Prostate gland (tissue), 2 donors: ENCODE measurements at regions not wholly inside any gene's neighbourhood (a gene's known extent, or its start where the extent isn't known, plus 50 kb on each side); places are given as distances from the start of the nearest gene placed in this dataset.
"Not testable (repeated sequence)": the region's sequence is repeated elsewhere in the genome, so short reads cannot be mapped to it uniquely, and the experiment has no call there.

Experiments
- DNase-seq: peaks from one replicate; pipeline ENCODE4 v3.0.0-alpha.2; 2019; ENCODE audit warnings: low spot score
- H3K27ac ChIP-seq, 2 donors: fragments of 200-600 bp; sonication (generic); 2 replicates each; pipeline ENCODE4 v1.5.1; 2017 to 2019
- H3K27me3 ChIP-seq: fragments of 200-600 bp; sonication (generic); replicated peaks from 2 replicates; pipeline ENCODE4 v1.5.1; 2019; ENCODE audit not compliant: insufficient read depth
- H3K36me3 ChIP-seq, 2 donors: fragments of 200-600 bp; sonication (generic); 1 replicate in 1 of 2; 2 replicates in 1 of 2; pipeline versions ENCODE4 v1.5.1 to v1.8.1; 2017 to 2019
- H3K4me1 ChIP-seq: fragments of 200-600 bp; sonication (generic); replicated peaks from 2 replicates; pipeline ENCODE4 v1.5.1; 2019
- H3K4me3 ChIP-seq, 2 donors: fragments of 200-600 bp; sonication (generic); 2 replicates each; pipeline ENCODE4 v1.5.1; 2017 to 2019
- H3K9me3 ChIP-seq: fragments of 200-600 bp; sonication (generic); 2 replicates; pipeline ENCODE4 v1.5.1; 2017
- POLR2A ChIP-seq: fragments of 450-650 bp; IDR thresholded peaks from one replicate; pipeline ENCODE4 v1.6.1; 2016; ENCODE audit warnings: antibody characterized with exemption, mild to moderate bottlenecking
- POLR2AphosphoS5 ChIP-seq: sonication (generic); formaldehyde crosslinking; IDR thresholded peaks from one replicate; pipeline ENCODE4 v1.6.1; 2017; ENCODE audit warnings: antibody characterized with exemption
- WGBS: methylation state at CpG from one replicate; pipeline ENCODE4 v1.1.5; 2018; 5-methylcytosine and 5-hydroxymethylcytosine counted together
- intact Hi-C: fragments of 100-400 bp; cut with DNase I; formaldehyde crosslinking; loops from one replicate; pipeline ENCODE4 v1.14.2; 2022
- TF ChIP-seq, protein P1 (sequence below), 4 experiments: fragments of 200-600 bp in 2 of 4; fragments of 450-650 bp in 2 of 4; sonication (generic) in 2 of 4; IDR thresholded peaks; 1 replicate in 3 of 4; 2 replicates in 1 of 4; pipeline ENCODE4 v1.5.1; 2016 to 2019; ENCODE audit warnings: antibody characterized with exemption in 4 of 4, mild to moderate bottlenecking in 2 of 4, moderate library complexity in 2 of 4

DNA sequence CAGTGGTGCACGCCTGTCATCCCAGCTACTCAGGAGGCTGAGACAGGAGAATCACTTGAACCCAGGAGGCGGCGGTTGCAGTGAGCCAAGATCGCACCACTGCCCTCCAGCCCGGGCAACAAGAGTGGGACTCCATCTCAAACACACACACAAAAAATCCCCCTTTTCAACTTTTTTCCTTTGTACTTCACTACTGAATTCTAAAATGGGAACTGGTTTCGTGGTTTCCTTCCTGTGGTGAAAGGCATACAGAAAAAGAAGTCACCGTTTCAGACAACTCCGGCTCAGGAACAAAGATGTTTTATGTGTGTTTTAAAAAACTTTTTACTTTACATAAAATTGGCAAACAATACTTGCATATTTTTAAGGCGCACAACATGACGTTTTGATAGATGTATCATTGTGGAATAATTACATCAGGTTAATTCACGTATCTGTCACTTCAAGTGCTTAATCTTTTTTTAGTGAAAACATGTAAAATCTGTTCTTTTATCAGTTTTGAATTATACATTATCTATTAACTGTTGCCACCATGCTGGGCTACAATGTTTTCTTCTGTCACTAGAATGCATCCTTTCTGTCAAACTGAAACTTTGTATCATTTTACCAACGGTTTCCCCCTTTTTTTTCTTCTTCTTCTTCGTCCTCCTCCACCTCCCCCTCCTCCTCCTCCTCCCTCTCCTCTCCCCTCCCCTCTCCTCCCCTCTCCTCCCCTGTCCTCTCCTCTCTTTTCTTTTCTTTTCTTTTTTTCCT is 186.0 kb downstream of the CRLF2 start:
- H3K4me3 ChIP-seq = no peak overlapping the region
- WGBS = 49% methylated on average over 13 of the region's 13 CpGs
- intact Hi-C loops = no loop called here
- TF ChIP-seq POLR2A (no peak), POLR2AphosphoS5 (no peak)
- TF ChIP-seq, protein P1, sequence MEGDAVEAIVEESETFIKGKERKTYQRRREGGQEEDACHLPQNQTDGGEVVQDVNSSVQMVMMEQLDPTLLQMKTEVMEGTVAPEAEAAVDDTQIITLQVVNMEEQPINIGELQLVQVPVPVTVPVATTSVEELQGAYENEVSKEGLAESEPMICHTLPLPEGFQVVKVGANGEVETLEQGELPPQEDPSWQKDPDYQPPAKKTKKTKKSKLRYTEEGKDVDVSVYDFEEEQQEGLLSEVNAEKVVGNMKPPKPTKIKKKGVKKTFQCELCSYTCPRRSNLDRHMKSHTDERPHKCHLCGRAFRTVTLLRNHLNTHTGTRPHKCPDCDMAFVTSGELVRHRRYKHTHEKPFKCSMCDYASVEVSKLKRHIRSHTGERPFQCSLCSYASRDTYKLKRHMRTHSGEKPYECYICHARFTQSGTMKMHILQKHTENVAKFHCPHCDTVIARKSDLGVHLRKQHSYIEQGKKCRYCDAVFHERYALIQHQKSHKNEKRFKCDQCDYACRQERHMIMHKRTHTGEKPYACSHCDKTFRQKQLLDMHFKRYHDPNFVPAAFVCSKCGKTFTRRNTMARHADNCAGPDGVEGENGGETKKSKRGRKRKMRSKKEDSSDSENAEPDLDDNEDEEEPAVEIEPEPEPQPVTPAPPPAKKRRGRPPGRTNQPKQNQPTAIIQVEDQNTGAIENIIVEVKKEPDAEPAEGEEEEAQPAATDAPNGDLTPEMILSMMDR (IDR thresholded peaks at IDR 0.05) = no peak
- no peaks in the 10 kb centered on the region for H3K4me1 ChIP-seq
- no peak overlapping the region for H3K27ac ChIP-seq
- H3K36me3 ChIP-seq = no peaks in the 10 kb centered on the region
- no peak for DNase-seq
- no peaks in the 10 kb centered on the region for H3K27me3 ChIP-seq
- H3K9me3 ChIP-seq = no peaks in the 10 kb centered on the region

DNA sequence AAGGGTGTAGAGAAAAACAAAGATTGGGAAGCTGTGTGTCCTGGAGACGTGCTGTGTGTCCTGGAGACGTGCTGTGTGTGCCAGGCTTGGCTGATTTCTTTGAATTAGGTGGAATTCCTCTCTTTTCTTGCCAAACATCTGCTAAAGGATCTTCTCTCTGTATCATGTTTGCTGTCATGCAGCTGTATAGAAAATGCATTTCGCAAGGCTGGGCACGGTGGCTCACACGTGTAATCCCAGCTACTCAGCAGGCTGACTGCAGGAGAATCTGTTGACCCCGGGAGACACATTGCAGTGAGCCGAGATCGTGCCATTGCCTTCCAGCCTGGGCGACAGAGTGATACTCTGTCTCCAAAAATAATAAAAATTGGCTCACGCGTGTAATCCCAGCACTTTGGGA is 187.0 kb downstream of the CRLF2 start:
- no peak for DNase-seq
- WGBS = 82% methylated on average over 11 of the region's 11 CpGs
- H3K9me3 ChIP-seq = peaks cover 5% of the 10 kb centered on the region
- no peak overlapping the region for H3K4me3 ChIP-seq
- TF ChIP-seq, protein P1 (IDR thresholded peaks at IDR 0.05) = no peak
- TF ChIP-seq POLR2A = no peak
- TF ChIP-seq POLR2AphosphoS5 = no peak
- no peak overlapping the region for H3K27ac ChIP-seq
- no peaks in the 10 kb centered on the region for H3K27me3 ChIP-seq
- intact Hi-C loops = no loop called here
- H3K4me1 ChIP-seq = no peaks in the 10 kb centered on the region
- no peaks in the 10 kb centered on the region for H3K36me3 ChIP-seq

- WGBS = 75% methylated on average over 12 of the region's 12 CpGs
- TF ChIP-seq POLR2AphosphoS5 (no peak), POLR2A (no peak)
- TF ChIP-seq, protein P1 (IDR thresholded peaks at IDR 0.05) = no peak
Observed at GRCh38 chrX:1023676-1024075, 188.8 kb downstream of the CRLF2 start.

GRCh38 chrX:1021314-1021993 is 191.0 kb downstream of the CRLF2 start:
- H3K27ac ChIP-seq, H3K4me1 ChIP-seq, H3K27me3 ChIP-seq, DNase-seq, H3K36me3 ChIP-seq, H3K4me3 ChIP-seq, H3K9me3 ChIP-seq, intact Hi-C loops: not testable (repeated sequence)
- WGBS = 95% methylated on average over 9 of the region's 9 CpGs

More at GRCh38 chrX:1023676-1024075, 188.8 kb downstream of the CRLF2 start:
- H3K27me3 ChIP-seq = no peaks in the 10 kb centered on the region
- H3K9me3 ChIP-seq = peaks cover 5% of the 10 kb centered on the region
- intact Hi-C loops = no loop called here
- no peaks in the 10 kb centered on the region for H3K4me1 ChIP-seq
- no peak overlapping the region for H3K27ac ChIP-seq
- no peak overlapping the region for H3K4me3 ChIP-seq
- no peaks in the 10 kb centered on the region for H3K36me3 ChIP-seq
- DNase-seq = no peak

GRCh38 chrX:1020634-1021166 is 191.7 kb downstream of the CRLF2 start:
- no peaks in the 10 kb centered on the region for H3K27me3 ChIP-seq
- intact Hi-C loops = no loop called here
- TF ChIP-seq POLR2A (no peak), POLR2AphosphoS5 (no peak)
- TF ChIP-seq, protein P1 (IDR thresholded peaks at IDR 0.05) = no peak
- no peaks in the 10 kb centered on the region for H3K36me3 ChIP-seq
- no peak overlapping the region for H3K27ac ChIP-seq
- DNase-seq = no peak
- H3K9me3 ChIP-seq = peaks cover 5% of the 10 kb centered on the region
- no peaks in the 10 kb centered on the region for H3K4me1 ChIP-seq
- WGBS = 95% methylated on average over 3 of the region's 3 CpGs
- no peak overlapping the region for H3K4me3 ChIP-seq

- H3K27ac ChIP-seq, H3K27me3 ChIP-seq, H3K9me3 ChIP-seq, DNase-seq, H3K4me1 ChIP-seq, H3K4me3 ChIP-seq, intact Hi-C loops, H3K36me3 ChIP-seq: not testable (repeated sequence)
- WGBS = 90% methylated on average over 15 of the region's 15 CpGs
Observed at GRCh38 chrX:1016926-1017325, 195.5 kb downstream of the CRLF2 start.

GRCh38 chrX:1016281-1016680 is 196.2 kb downstream of the CRLF2 start:
- WGBS = 89% methylated on average over 11 of the region's 11 CpGs
- not testable (repeated sequence) for H3K9me3 ChIP-seq, H3K27ac ChIP-seq

More at GRCh38 chrX:1016281-1016680, 196.2 kb downstream of the CRLF2 start:
- intact Hi-C loops, H3K36me3 ChIP-seq, H3K27me3 ChIP-seq, DNase-seq, H3K4me1 ChIP-seq, H3K4me3 ChIP-seq: not testable (repeated sequence)
